Suprapubic skin (tissue), 4 donors: ENCODE measurements at regions not wholly inside any gene's neighbourhood (a gene's known extent, or its start where the extent isn't known, plus 50 kb on each side); places are given as distances from the start of the nearest gene placed in this dataset.
A peak's percentile ranks its signal among the peaks of the same experiment; 100 is the strongest.

ENCODE experiments used
- DNase-seq, 2 donors: peaks; one replicate each; pipeline ENCODE4 v3.0.0-alpha.2; 2019; ENCODE audit warnings: low spot score in 2 of 2
- H3K27ac ChIP-seq: fragments of 200-600 bp; sonication (generic); one replicate; pipeline ENCODE4 v1.5.1; 2019
- H3K27me3 ChIP-seq: fragments of 200-600 bp; sonication (generic); one replicate; pipeline ENCODE4 v1.5.1; 2019
- H3K36me3 ChIP-seq: fragments of 200-600 bp; sonication (generic); one replicate; pipeline ENCODE4 v1.5.1; 2019
- H3K4me1 ChIP-seq: fragments of 200-600 bp; sonication (generic); one replicate; pipeline ENCODE4 v1.5.1; 2019
- H3K4me3 ChIP-seq: fragments of 200-600 bp; sonication (generic); one replicate; pipeline ENCODE4 v1.5.1; 2019; ENCODE audit warnings: mild to moderate bottlenecking
- H3K9me3 ChIP-seq: fragments of 200-600 bp; sonication (generic); one replicate; pipeline ENCODE4 v1.5.1; 2019
- EP300 ChIP-seq: sonication (generic); formaldehyde crosslinking; IDR thresholded peaks from one replicate; pipeline ENCODE4 v1.6.1; 2017; ENCODE audit warnings: antibody characterized with exemption
- POLR2A ChIP-seq, 2 donors: fragments of 450-650 bp; IDR thresholded peaks; one replicate each; pipeline ENCODE4 v1.6.1; 2017; ENCODE audit warnings: antibody characterized with exemption in 2 of 2, mild to moderate bottlenecking in 2 of 2, moderate library complexity in 2 of 2
- POLR2AphosphoS5 ChIP-seq, 3 donors: sonication (generic); formaldehyde crosslinking; IDR thresholded peaks; one replicate each; pipeline ENCODE4 v1.6.1; 2017; ENCODE audit warnings: antibody characterized with exemption in 3 of 3
- WGBS: methylation state at CpG from one replicate; pipeline ENCODE4 v1.1.5; 2018; 5-methylcytosine and 5-hydroxymethylcytosine counted together
- TF ChIP-seq, protein P1 (sequence below), 2 donors: fragments of 200-600 bp in 1 of 2; fragments of 450-650 bp in 1 of 2; sonication (generic) in 1 of 2; IDR thresholded peaks; one replicate each; pipeline ENCODE4 v1.5.1; 2016 to 2019; ENCODE audit warnings: antibody characterized with exemption in 2 of 2, mild to moderate bottlenecking in 1 of 2, moderate library complexity in 1 of 2

DNA sequence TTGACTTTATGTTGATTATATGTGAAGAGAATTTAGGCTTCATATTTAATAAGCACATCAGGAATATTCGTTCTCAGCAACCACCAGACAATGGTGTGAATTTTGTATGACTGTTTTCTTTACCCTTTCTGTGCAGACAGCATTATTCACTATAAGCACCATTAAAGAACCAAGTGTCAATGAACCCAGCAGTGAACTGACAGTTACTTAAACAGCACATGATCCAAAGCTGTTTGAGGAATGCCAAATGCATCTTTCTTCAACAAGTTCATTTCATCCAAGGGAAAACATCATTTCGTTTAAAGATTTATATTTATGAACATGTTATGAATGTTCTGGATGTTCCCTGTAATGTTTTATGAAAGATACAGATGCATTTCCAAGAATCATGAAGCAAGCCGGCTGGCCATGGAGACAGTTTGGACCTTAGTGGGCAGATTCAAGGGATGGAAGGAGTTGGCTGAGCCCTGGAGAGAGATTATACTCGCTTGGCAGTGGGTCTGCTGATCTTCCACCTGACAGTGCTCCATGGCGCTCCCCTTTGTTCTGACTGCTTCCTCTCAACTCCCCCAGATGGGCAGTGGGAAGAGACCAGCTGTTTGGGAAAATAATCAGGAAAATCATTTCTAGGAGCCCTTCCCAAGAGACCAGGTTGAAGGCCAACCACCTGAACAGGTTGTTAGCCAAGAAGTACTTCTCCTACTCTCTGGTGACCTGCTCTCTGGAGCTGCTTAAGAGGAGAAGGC lies 326.0 kb upstream of the RSPO3 start:
- no peak overlapping the region for H3K4me3 ChIP-seq
- no peaks in the 10 kb centered on the region for H3K27me3 ChIP-seq
- 66% methylated on average over 5 of the region's 5 CpGs for WGBS
- H3K36me3 ChIP-seq = no peaks in the 10 kb centered on the region
- DNase-seq = no peak
- H3K4me1 ChIP-seq = no peaks in the 10 kb centered on the region
- TF ChIP-seq POLR2AphosphoS5 (IDR thresholded peaks at IDR 0.05) (no peak), POLR2A (IDR thresholded peaks at IDR 0.05) (no peak), EP300 (no peak)
- H3K9me3 ChIP-seq = no peaks in the 10 kb centered on the region
- H3K27ac ChIP-seq = no peak overlapping the region

DNA sequence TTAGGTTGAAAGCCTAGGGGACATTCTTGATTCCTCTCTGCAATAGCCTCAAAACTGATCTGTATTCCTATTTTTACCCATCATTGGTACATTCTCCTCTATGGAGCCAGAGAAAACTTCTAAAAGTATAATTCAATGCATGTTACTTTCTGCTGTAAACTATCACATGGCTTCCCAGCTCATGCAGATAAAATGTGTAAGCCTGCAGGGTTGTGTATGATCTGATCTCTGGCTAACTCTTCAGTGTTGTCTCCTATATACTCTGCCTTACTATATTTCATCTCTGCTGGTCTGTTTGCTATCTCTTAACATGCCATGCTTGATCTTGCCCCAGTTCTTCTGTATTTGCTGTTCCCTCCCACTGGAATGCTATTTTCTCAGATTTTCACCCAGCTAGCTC lies 323.3 kb upstream of the RSPO3 start:
- Histone ChIP-seq H3K4me3 (no peak overlapping the region), H3K9me3 (no peaks in the 10 kb centered on the region)
- DNase-seq = no peak

DNA sequence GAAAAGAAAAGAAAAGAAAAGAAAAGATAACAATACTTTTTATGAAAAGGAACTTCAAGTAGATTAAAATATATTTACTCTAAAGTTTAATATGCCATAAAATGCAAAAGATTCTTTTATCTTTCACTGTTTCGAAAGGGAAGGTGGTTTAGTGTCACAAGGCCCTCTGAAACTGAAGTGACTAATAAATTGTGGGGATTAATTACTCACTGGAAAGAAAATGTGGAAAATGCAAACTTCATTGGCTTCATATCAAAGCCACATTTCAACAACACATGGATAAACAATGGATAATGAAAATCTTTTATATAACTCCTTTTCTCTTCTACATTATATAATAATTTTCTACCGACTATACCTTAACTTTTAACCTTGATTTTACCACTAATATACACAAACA lies 320.5 kb upstream of the RSPO3 start:
- Histone ChIP-seq H3K4me3 (no peak overlapping the region), H3K27ac (no peak overlapping the region), H3K4me1 (no peaks in the 10 kb centered on the region), H3K27me3 (no peaks in the 10 kb centered on the region), H3K36me3 (no peaks in the 10 kb centered on the region), H3K9me3 (no peaks in the 10 kb centered on the region)
- TF ChIP-seq POLR2A (IDR thresholded peaks at IDR 0.05) (no peak), POLR2AphosphoS5 (IDR thresholded peaks at IDR 0.05) (no peak), EP300 (no peak)
- TF ChIP-seq, protein P1, sequence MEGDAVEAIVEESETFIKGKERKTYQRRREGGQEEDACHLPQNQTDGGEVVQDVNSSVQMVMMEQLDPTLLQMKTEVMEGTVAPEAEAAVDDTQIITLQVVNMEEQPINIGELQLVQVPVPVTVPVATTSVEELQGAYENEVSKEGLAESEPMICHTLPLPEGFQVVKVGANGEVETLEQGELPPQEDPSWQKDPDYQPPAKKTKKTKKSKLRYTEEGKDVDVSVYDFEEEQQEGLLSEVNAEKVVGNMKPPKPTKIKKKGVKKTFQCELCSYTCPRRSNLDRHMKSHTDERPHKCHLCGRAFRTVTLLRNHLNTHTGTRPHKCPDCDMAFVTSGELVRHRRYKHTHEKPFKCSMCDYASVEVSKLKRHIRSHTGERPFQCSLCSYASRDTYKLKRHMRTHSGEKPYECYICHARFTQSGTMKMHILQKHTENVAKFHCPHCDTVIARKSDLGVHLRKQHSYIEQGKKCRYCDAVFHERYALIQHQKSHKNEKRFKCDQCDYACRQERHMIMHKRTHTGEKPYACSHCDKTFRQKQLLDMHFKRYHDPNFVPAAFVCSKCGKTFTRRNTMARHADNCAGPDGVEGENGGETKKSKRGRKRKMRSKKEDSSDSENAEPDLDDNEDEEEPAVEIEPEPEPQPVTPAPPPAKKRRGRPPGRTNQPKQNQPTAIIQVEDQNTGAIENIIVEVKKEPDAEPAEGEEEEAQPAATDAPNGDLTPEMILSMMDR (IDR thresholded peaks at IDR 0.05) = no peak
- DNase-seq = no peak
- 60% methylated on average over 2 of the region's 2 CpGs for WGBS

More for the DNA sequence above, 323.3 kb upstream of the RSPO3 start:
- H3K4me1 ChIP-seq = no peaks in the 10 kb centered on the region
- no peaks in the 10 kb centered on the region for H3K36me3 ChIP-seq
- no peak for TF ChIP-seq EP300
- no peak for TF ChIP-seq POLR2AphosphoS5 (IDR thresholded peaks at IDR 0.05)
- no peak for TF ChIP-seq POLR2A (IDR thresholded peaks at IDR 0.05)
- no peak overlapping the region for H3K27ac ChIP-seq
- no peaks in the 10 kb centered on the region for H3K27me3 ChIP-seq

DNA sequence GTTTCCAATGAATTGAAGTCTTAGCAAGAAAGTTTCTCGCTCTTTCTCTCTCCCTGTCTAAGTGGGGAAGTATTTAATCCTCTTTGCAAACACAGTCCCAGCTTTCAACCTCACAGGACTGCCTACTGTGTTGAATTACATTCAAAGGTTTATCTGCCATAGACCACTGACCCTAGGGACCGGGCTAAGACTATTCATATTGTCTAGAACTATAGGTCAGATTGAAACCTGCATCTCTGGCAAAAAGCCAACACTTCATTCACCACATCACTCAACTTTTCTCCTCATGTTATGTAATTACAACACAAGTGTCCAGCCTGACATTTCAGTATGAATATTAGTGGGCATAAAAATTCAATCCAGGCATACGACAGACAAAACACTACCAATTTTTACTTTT lies 314.7 kb upstream of the RSPO3 start:
- no peaks in the 10 kb centered on the region for H3K9me3 ChIP-seq
- TF ChIP-seq, protein P1 (IDR thresholded peaks at IDR 0.05) = no peak
- TF ChIP-seq EP300 = no peak
- no peak for TF ChIP-seq POLR2AphosphoS5 (IDR thresholded peaks at IDR 0.05)
- no peak for TF ChIP-seq POLR2A (IDR thresholded peaks at IDR 0.05)
- H3K4me1 ChIP-seq = no peaks in the 10 kb centered on the region
- H3K27ac ChIP-seq = no peak overlapping the region
- DNase-seq = no peak
- H3K36me3 ChIP-seq = no peaks in the 10 kb centered on the region
- WGBS = 78% methylated on average over 3 of the region's 3 CpGs
- no peaks in the 10 kb centered on the region for H3K27me3 ChIP-seq
- no peak overlapping the region for H3K4me3 ChIP-seq

DNA sequence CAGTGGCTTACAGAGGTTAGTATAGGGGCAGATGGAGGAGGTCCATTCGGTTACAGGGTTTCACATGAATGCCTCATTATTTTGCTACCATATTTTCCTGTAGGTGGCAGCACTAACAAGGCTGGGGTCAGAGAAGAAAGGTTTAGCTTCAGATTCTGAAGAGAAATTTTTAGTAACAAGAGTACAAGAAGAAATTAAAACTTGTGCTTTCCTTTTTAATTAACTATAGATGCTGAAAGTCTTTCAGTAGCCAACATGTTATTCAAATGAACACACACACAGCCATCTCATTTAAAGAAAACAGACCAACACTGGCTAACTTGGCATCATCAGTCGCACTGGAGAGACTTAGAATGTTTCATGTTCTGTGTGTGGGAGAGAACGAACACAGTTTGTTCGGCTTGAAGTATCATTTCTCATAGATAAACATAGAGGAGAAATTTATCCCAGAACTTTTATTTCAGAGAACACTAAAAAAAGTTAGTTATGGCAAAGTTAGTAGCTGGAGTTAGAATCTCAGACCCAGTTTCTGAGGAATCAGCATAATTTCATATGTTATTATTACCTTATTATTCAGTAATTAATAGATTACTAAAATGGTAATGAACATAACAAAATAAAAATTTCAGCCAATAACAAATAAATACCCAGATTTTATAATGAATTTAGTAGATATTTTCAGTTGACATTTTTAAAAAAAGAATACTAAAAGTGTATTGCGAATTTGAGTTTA lies 314.0 kb upstream of the RSPO3 start:
- Histone ChIP-seq H3K4me1 (no peaks in the 10 kb centered on the region), H3K36me3 (no peaks in the 10 kb centered on the region), H3K9me3 (no peaks in the 10 kb centered on the region), H3K27ac (no peak overlapping the region), H3K4me3 (no peak overlapping the region), H3K27me3 (no peaks in the 10 kb centered on the region)
- 49% methylated on average over 5 of the region's 5 CpGs for WGBS
- DNase-seq = no peak
- TF ChIP-seq, protein P1 (IDR thresholded peaks at IDR 0.05) = peak in 1 of 2 donors; percentile 54
- TF ChIP-seq POLR2A (IDR thresholded peaks at IDR 0.05) (no peak), POLR2AphosphoS5 (IDR thresholded peaks at IDR 0.05) (no peak), EP300 (no peak)

DNA sequence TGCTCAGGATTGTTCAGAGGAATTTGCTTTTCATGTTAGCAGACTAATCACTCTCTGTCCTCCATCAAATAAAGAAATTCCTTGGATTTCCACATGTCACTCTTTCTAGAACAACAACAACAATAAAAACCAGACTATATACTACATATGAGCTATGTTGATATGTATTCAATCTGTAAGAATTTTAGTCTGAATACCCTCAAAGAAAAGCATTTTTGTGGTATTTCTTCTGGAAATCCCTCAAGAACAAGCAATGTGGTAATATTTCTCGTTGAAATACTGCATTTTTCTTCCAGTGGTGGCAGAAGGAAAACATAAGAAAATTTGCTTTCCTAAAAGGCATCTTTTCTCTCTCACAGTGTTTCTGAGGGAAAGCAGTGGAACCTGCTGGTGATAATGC lies 312.6 kb upstream of the RSPO3 start:
- Histone ChIP-seq H3K27me3 (no peaks in the 10 kb centered on the region), H3K36me3 (no peaks in the 10 kb centered on the region), H3K27ac (no peak overlapping the region), H3K4me3 (no peak overlapping the region), H3K4me1 (no peaks in the 10 kb centered on the region), H3K9me3 (no peaks in the 10 kb centered on the region)
- TF ChIP-seq POLR2AphosphoS5 (IDR thresholded peaks at IDR 0.05) = no peak
- TF ChIP-seq POLR2A (IDR thresholded peaks at IDR 0.05) = no peak
- TF ChIP-seq EP300 = no peak
- TF ChIP-seq, protein P1 (IDR thresholded peaks at IDR 0.05) = no peak
- no peak for DNase-seq
- WGBS = 42% methylated on average over 1 of the region's 1 CpG
